HepG2 (cell line): ENCODE measurements at regions not wholly inside any gene's neighbourhood (a gene's known extent, or its start where the extent isn't known, plus 50 kb on each side); places are given as distances from the start of the nearest gene placed in this dataset.

Experiments
- ATAC-seq: fragments of 200-7000 bp; cut with Tn5 transposase; 3 replicates; pipeline ENCODE4 v1.9.1; 2020; ENCODE audit warnings: mild to moderate bottlenecking, moderate library complexity
- BruUV-seq: library from RNA; stranded (reverse); fragments of 400-500 nt; replicated peaks from 2 replicates; lab custom pipeline; 2021; lab: Mats Ljungman, UMichigan
- CTCF ChIA-PET: fragments of 300-600 bp; formaldehyde crosslinking; extraction: SDS; loops from one replicate; lab custom pipeline; 2021; ENCODE audit warnings: low total read pairs, inconsistent platforms, low intra/inter-chr PET ratio; lab: Yijun Ruan, JAX
- POLR2A ChIA-PET: fragments of 350-600 bp; sonication (Branson Sonifier 250); formaldehyde crosslinking; loops from one replicate; lab custom pipeline; 2020; ENCODE audit warnings: antibody characterized with exemption, inconsistent platforms; lab: Yijun Ruan, JAX
- DNase-seq: peaks from one replicate; pipeline ENCODE4 v3.0.0-alpha.2; 2015; ENCODE audit warnings: low spot score
- FAIRE-seq: peaks from 3 replicates; lab custom pipeline; 2011; peaks lifted over from hg19 to GRCh38; lab: Jason Lieb, UNC
- H2AFZ ChIP-seq: one replicate; pipeline ENCODE4 v1.6.1; 2011; ENCODE audit warnings: low read length, inconsistent platforms
- H3K27ac ChIP-seq: fragments of 300-600 bp; 3 replicates; pipeline ENCODE4 v1.8.0; 2011; ENCODE audit warnings: mixed run types, mild to moderate bottlenecking, mixed read lengths, low read length, inconsistent platforms; ENCODE audit not compliant: insufficient read depth; ENCODE audit errors: extremely low read length
- H3K27me3 ChIP-seq, 2 experiments: fragments of 200-600 bp in 1 of 2; 2 replicates in 1 of 2; 3 replicates in 1 of 2; pipeline versions ENCODE4 v1.6.0 to v1.8.0; 2011; ENCODE audit warnings: low read length in 2 of 2, mild to moderate bottlenecking in 2 of 2, moderate library complexity in 2 of 2, inconsistent platforms in 1 of 2; ENCODE audit not compliant: insufficient read depth in 2 of 2, control insufficient read depth in 1 of 2
- H3K36me3 ChIP-seq, 2 experiments: fragments of 200-600 bp in 1 of 2; replicated peaks in 1 of 2; 2 replicates in 1 of 2; 3 replicates in 1 of 2; pipeline versions ENCODE4 v1.5.1 to v1.8.0; 2011; ENCODE audit warnings: low read length in 2 of 2, inconsistent platforms in 1 of 2; ENCODE audit not compliant: insufficient read depth in 2 of 2, control insufficient read depth in 1 of 2
- H3K4me1 ChIP-seq: 2 replicates; pipeline ENCODE4 v1.5.1; 2012; ENCODE audit warnings: low read length, inconsistent platforms; ENCODE audit not compliant: insufficient read depth
- H3K4me2 ChIP-seq: 2 replicates; pipeline ENCODE4 v1.6.0; 2011; ENCODE audit warnings: low read depth, low read length, inconsistent platforms
- H3K4me3 ChIP-seq, 3 experiments: fragments of 200-600 bp in 1 of 3; sonication (generic), shearing (Covaris generic) in 1 of 3; replicated peaks in 1 of 3; 2 replicates each; pipeline ENCODE4 v1.5.1; 2011 to 2016; ENCODE audit warnings: low read length in 3 of 3, inconsistent platforms in 2 of 3, low read depth in 2 of 3, mild to moderate bottlenecking in 2 of 3, control low read depth in 1 of 3, mixed read lengths in 1 of 3; ENCODE audit not compliant: insufficient read depth in 1 of 3
- H3K79me2 ChIP-seq: one replicate; pipeline ENCODE4 v1.6.1; 2011; ENCODE audit warnings: low read length, inconsistent platforms; ENCODE audit not compliant: insufficient read depth
- H3K9ac ChIP-seq: 2 replicates; pipeline ENCODE4 v1.6.0; 2011; ENCODE audit warnings: mild to moderate bottlenecking, low read depth, low read length, inconsistent platforms; ENCODE audit not compliant: insufficient read depth
- H3K9me3 ChIP-seq: 2 replicates; pipeline ENCODE4 v1.5.1; 2012; ENCODE audit warnings: mild to moderate bottlenecking, low read length
- H4K20me1 ChIP-seq: 2 replicates; pipeline ENCODE4 v1.6.0; 2011; ENCODE audit warnings: inconsistent platforms, mild to moderate bottlenecking, low read length, moderate library complexity; ENCODE audit not compliant: insufficient read depth
- IKZF1 ChIP-seq: fragments of 450-650 bp; IDR thresholded peaks from 2 replicates; pipeline ENCODE4 v1.7.1; 2016
- PLRG1 ChIP-seq: fragments of 450-650 bp; conservative IDR thresholded peaks from 2 replicates; pipeline ENCODE4 v1.6.1; 2016
- SP2 ChIP-seq: sonication (generic); formaldehyde crosslinking; IDR thresholded peaks from 2 replicates; pipeline ENCODE4 v1.5.1; 2020; ENCODE audit warnings: mild to moderate bottlenecking, missing genetic modification reagents
- ZNF251 ChIP-seq: sonication (generic); formaldehyde crosslinking; IDR thresholded peaks from 2 replicates; pipeline ENCODE4 v1.9.0; 2021; ENCODE audit warnings: mild to moderate bottlenecking, missing genetic modification reagents
- ZNF33A ChIP-seq: sonication (generic); formaldehyde crosslinking; IDR thresholded peaks from 2 replicates; pipeline ENCODE4 v1.5.1; 2020; ENCODE audit warnings: missing genetic modification reagents, mild to moderate bottlenecking, moderate library complexity, borderline replicate concordance
- ZNF383 ChIP-seq: sonication (generic); formaldehyde crosslinking; IDR thresholded peaks from 2 replicates; pipeline ENCODE4 v1.4.0; 2020; ENCODE audit warnings: missing genetic modification reagents, mild to moderate bottlenecking, borderline replicate concordance
- ZNF510 ChIP-seq: sonication (generic); formaldehyde crosslinking; IDR thresholded peaks from 2 replicates; pipeline ENCODE4 v1.4.0; 2020; ENCODE audit warnings: low read depth, mild to moderate bottlenecking, missing genetic modification reagents
- ZNF550 ChIP-seq: sonication (generic); formaldehyde crosslinking; IDR thresholded peaks from 2 replicates; pipeline ENCODE4 v1.4.0; 2020; ENCODE audit warnings: mild to moderate bottlenecking, missing genetic modification reagents, borderline replicate concordance
- WGBS: methylation state at CpG from one replicate; pipeline ENCODE4 v1.1.6; 2017; ENCODE audit warnings: low lambda C conversion rate; 5-methylcytosine and 5-hydroxymethylcytosine counted together
- in situ Hi-C: cut with HindIII; loops from 2 replicates; pipeline ENCODE4 v1.10.0; 2017; ENCODE audit warnings: low pct_unique_long_range_greater_than_20kb; ENCODE audit not compliant: extremely low pct_ligation_motif_present
- intact Hi-C: fragments of 100-400 bp; cut with micrococcal nuclease; formaldehyde crosslinking; loops from one replicate; pipeline ENCODE4 v1.10.0; 2022; ENCODE audit not compliant: unreplicated experiment
- TF ChIP-seq, protein P1 (sequence below): sonication (generic); formaldehyde crosslinking; IDR thresholded peaks from 2 replicates; pipeline ENCODE4 v1.5.1; 2020; ENCODE audit warnings: mild to moderate bottlenecking, moderate library complexity, missing genetic modification reagents

GRCh38 chr13:61109741-61110140 is 305.9 kb downstream of the PCDH20 start (continued):
- no peak for TF ChIP-seq ZNF510 (CRISPR knock-in tag)
- no peak for TF ChIP-seq PLRG1
- TF ChIP-seq IKZF1, result no peak

DNA sequence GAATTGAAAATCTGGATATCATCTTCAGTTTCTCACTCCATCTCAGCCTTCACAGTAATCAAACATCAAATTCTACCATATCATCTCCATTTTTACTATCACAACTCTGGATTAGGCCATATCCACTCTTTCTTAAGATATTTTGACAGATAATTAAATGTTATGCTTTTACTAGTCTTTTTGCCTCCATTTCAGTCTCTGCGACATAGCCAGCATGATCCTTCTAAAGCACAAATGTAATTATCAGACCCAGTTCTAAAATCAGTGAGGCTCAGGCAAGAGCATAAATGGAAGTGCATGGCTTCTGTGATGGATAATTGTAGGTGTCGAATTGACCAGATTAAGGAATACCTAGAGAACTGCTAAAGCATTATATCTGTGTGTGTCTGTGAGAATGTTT is 307.7 kb downstream of the PCDH20 start:
- no peaks in the 10 kb centered on the region for H3K36me3 ChIP-seq
- no peak overlapping the region for H3K4me3 ChIP-seq
- ChIA-PET CTCF (no interaction called here), POLR2A (no interaction called here)
- WGBS, result 25% methylated on average over 2 of the region's 2 CpGs
- H3K9ac ChIP-seq, result no peak overlapping the region
- in situ Hi-C loops, result no loop called here
- H3K4me2 ChIP-seq, result no peak overlapping the region
- DNase-seq (no peak), FAIRE-seq (no peak), ATAC-seq (no peak)
- no peaks in the 10 kb centered on the region for H3K9me3 ChIP-seq
- BruUV-seq, result no TSS peak
- no peaks in the 10 kb centered on the region for H4K20me1 ChIP-seq
- H2AFZ ChIP-seq, result no peak overlapping the region
- no peaks in the 10 kb centered on the region for H3K79me2 ChIP-seq
- TF ChIP-seq ZNF251 (CRISPR knock-in tag) (no peak), ZNF550 (CRISPR knock-in tag) (no peak), ZNF383 (CRISPR knock-in tag) (no peak), SP2 (no peak), ZNF33A (CRISPR knock-in tag) (no peak)
- TF ChIP-seq, protein P1, sequence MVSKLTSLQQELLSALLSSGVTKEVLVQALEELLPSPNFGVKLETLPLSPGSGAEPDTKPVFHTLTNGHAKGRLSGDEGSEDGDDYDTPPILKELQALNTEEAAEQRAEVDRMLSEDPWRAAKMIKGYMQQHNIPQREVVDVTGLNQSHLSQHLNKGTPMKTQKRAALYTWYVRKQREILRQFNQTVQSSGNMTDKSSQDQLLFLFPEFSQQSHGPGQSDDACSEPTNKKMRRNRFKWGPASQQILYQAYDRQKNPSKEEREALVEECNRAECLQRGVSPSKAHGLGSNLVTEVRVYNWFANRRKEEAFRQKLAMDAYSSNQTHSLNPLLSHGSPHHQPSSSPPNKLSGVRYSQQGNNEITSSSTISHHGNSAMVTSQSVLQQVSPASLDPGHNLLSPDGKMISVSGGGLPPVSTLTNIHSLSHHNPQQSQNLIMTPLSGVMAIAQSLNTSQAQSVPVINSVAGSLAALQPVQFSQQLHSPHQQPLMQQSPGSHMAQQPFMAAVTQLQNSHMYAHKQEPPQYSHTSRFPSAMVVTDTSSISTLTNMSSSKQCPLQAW (CRISPR knock-in tag), result no peak
- no peaks in the 10 kb centered on the region for H3K4me1 ChIP-seq
- intact Hi-C loops, result no loop called here
- H3K27ac ChIP-seq, result no peak overlapping the region
- H3K27me3 ChIP-seq, result no peaks in the 10 kb centered on the region
